Peyer's patch (tissue), 4 donors: ENCODE measurements at regions not wholly inside any gene's neighbourhood (a gene's known extent, or its start where the extent isn't known, plus 50 kb on each side); places are given as distances from the start of the nearest gene placed in this dataset.

Experiments
- CTCF ChIP-seq, 6 experiments: fragments of 450-650 bp in 4 of 6; fragments of 200-600 bp in 2 of 6; sonication (generic) in 1 of 6; IDR thresholded peaks; one replicate each; pipeline ENCODE4 v1.5.1; 2017 to 2019; ENCODE audit warnings: antibody characterized with exemption in 6 of 6, mild to moderate bottlenecking in 3 of 6, moderate library complexity in 1 of 6
- POLR2A ChIP-seq, 2 donors: fragments of 450-650 bp; IDR thresholded peaks; one replicate each; pipeline ENCODE4 v1.5.1; 2017; ENCODE audit warnings: antibody characterized with exemption in 2 of 2, mild to moderate bottlenecking in 2 of 2, moderate library complexity in 2 of 2

DNA sequence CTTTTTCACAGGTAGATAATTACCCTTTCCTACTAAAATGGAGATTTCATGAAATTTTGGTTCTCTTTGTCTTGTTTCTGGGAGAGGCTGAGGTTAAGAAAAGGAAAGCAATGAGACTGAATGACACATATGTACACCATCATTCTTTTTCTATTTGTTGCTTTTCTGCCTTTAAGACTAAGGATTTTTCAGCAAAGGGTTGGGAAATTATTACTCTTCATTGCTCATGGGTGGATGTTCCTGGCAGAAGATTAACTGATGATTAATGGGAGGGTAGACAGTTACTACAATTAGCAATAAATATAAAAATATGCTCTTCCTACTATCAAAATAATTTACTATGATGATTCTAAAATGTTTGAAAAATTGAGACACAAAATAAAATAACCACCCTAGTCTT lies 316.5 kb upstream of the USP24 start:
- TF ChIP-seq CTCF (IDR thresholded peaks at IDR 0.05) (no peak), POLR2A (IDR thresholded peaks at IDR 0.05) (no peak)
